Caco-2 (cell line): ENCODE measurements at regions not wholly inside any gene's neighbourhood (a gene's known extent, or its start where the extent isn't known, plus 50 kb on each side); places are given as distances from the start of the nearest gene placed in this dataset.

Experiments used
- BruUV-seq: library from RNA; stranded (reverse); fragments of 400-500 nt; replicated peaks from 2 replicates; lab custom pipeline; 2021; lab: Mats Ljungman, UMichigan
- CTCF ChIA-PET: fragments of 300-600 bp; sonication (Branson Sonifier 250); formaldehyde crosslinking; loops from one replicate; lab custom pipeline; 2022; ENCODE audit warnings: antibody characterized with exemption; lab: Charles Lee
- POLR2A ChIA-PET: fragments of 300-600 bp; sonication (Branson Sonifier 250); formaldehyde crosslinking; loops from one replicate; lab custom pipeline; 2022; ENCODE audit warnings: antibody characterized with exemption; lab: Charles Lee
- DNase-seq, 2 experiments: peaks; one replicate each; pipeline versions ENCODE4 v3.0.0 to v3.0.0-alpha.2; 2020 to 2022
- H3K27me3 ChIP-seq: replicated peaks from 2 replicates; pipeline ENCODE4 v1.6.0; 2011; ENCODE audit warnings: low read length; ENCODE audit not compliant: control insufficient read depth, insufficient read depth
- H3K36me3 ChIP-seq: 2 replicates; pipeline ENCODE4 v1.5.1; 2011; ENCODE audit warnings: low read length; ENCODE audit not compliant: control insufficient read depth, insufficient read depth
- H3K4me1 ChIP-seq: fragments of 250-450 bp; sonication (Bioruptor Pico); 2 replicates; pipeline ENCODE4 v1.5.1; 2020; ENCODE audit warnings: mild to moderate bottlenecking
- H3K4me3 ChIP-seq: 2 replicates; pipeline ENCODE4 v1.5.1; 2011; ENCODE audit warnings: low read depth, mild to moderate bottlenecking, control low read depth, low read length
- H3K9me3 ChIP-seq: fragments of 250-450 bp; sonication (Bioruptor Pico); 2 replicates; pipeline ENCODE4 v1.5.1; 2020; ENCODE audit warnings: mild to moderate bottlenecking, moderate library complexity
- H3K27ac Mint-ChIP-seq: one replicate; pipeline ENCODE4 v1.8.0; 2022; ENCODE audit warnings: mixed read lengths; ENCODE audit not compliant: unreplicated experiment
- H3K27me3 Mint-ChIP-seq: one replicate; pipeline ENCODE4 v1.8.0; 2022; ENCODE audit warnings: mixed read lengths; ENCODE audit not compliant: insufficient read depth, unreplicated experiment
- H3K36me3 Mint-ChIP-seq: one replicate; pipeline ENCODE4 v1.8.0; 2022; ENCODE audit warnings: mild to moderate bottlenecking, mixed read lengths; ENCODE audit not compliant: insufficient read depth, unreplicated experiment
- H3K4me1 Mint-ChIP-seq: one replicate; pipeline ENCODE4 v1.8.0; 2022; ENCODE audit warnings: low read depth, mixed read lengths; ENCODE audit not compliant: unreplicated experiment
- H3K4me3 Mint-ChIP-seq: one replicate; pipeline ENCODE4 v1.8.0; 2022; ENCODE audit warnings: mild to moderate bottlenecking, moderate library complexity, mixed read lengths; ENCODE audit not compliant: unreplicated experiment
- H3K9me3 Mint-ChIP-seq: one replicate; pipeline ENCODE4 v1.8.0; 2022; ENCODE audit warnings: mixed read lengths; ENCODE audit not compliant: unreplicated experiment
- intact Hi-C: fragments of 100-400 bp; cut with micrococcal nuclease; formaldehyde crosslinking; loops from one replicate; pipeline ENCODE4 v1.10.0; 2022; ENCODE audit not compliant: unreplicated experiment
- TF ChIP-seq, protein P1 (sequence below), 2 experiments: fragments of 200-600 bp in 1 of 2; IDR thresholded peaks; 1 replicate in 1 of 2; 2 replicates in 1 of 2; pipeline versions ENCODE4 v1.5.1 to v1.8.0; 2011 to 2022; ENCODE audit warnings: antibody characterized with exemption in 1 of 2, control low read depth in 1 of 2, inconsistent platforms in 1 of 2, low read depth in 1 of 2, low read length in 1 of 2, mild to moderate bottlenecking in 1 of 2, moderate library complexity in 1 of 2; ENCODE audit not compliant: insufficient read depth in 1 of 2, severe bottlenecking in 1 of 2, unreplicated experiment in 1 of 2

GRCh38 chr5:21680641-21681040 is 1172.5 kb downstream of the CDH12 start:
- BruUV-seq = no TSS peak
- Histone ChIP-seq H3K27me3 (no peaks in the 10 kb centered on the region), H3K36me3 (no peaks in the 10 kb centered on the region), H3K4me3 (no peak overlapping the region), H3K4me1 (peaks cover 7% of the 10 kb centered on the region), H3K9me3 (no peaks in the 10 kb centered on the region)
- H3K4me1 Mint-ChIP-seq = no peaks in the 10 kb centered on the region
- ChIA-PET POLR2A (no interaction called here), CTCF (no interaction called here)
- intact Hi-C loops = no loop called here
- no peaks in the 10 kb centered on the region for H3K27me3 Mint-ChIP-seq
- H3K9me3 Mint-ChIP-seq = no peaks in the 10 kb centered on the region
- no peak for DNase-seq
- H3K36me3 Mint-ChIP-seq = no peaks in the 10 kb centered on the region
- TF ChIP-seq, protein P1, sequence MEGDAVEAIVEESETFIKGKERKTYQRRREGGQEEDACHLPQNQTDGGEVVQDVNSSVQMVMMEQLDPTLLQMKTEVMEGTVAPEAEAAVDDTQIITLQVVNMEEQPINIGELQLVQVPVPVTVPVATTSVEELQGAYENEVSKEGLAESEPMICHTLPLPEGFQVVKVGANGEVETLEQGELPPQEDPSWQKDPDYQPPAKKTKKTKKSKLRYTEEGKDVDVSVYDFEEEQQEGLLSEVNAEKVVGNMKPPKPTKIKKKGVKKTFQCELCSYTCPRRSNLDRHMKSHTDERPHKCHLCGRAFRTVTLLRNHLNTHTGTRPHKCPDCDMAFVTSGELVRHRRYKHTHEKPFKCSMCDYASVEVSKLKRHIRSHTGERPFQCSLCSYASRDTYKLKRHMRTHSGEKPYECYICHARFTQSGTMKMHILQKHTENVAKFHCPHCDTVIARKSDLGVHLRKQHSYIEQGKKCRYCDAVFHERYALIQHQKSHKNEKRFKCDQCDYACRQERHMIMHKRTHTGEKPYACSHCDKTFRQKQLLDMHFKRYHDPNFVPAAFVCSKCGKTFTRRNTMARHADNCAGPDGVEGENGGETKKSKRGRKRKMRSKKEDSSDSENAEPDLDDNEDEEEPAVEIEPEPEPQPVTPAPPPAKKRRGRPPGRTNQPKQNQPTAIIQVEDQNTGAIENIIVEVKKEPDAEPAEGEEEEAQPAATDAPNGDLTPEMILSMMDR (IDR thresholded peaks at IDR 0.05; ENCODE audit: insufficient read depth in 1 of 2, low read depth in 1 of 2, low read length in 1 of 2, severe bottlenecking in 1 of 2, unreplicated experiment in 1 of 2) = no peak
- no peak overlapping the region for H3K27ac Mint-ChIP-seq
- no peak overlapping the region for H3K4me3 Mint-ChIP-seq

DNA sequence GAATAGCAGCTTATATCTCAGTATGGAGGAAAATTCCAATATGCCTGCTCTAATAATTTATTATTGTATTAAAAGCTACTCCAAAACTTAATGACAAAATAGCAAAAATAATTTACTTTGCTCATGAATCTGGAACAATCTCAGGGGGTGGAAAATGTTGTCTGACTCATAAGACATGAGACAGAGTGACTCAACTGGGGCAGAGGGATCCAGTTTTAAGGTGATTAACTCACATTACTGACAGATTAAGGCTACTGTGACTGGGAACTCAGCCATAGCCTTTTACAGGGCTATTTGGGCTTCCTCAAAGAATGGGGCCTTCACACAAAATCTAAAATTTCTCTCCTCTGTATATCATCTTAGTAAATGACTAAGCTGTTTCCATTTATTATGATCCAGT is 1172.9 kb downstream of the CDH12 start:
- intact Hi-C loops = no loop called here
- no peaks in the 10 kb centered on the region for H3K27me3 Mint-ChIP-seq
- no peaks in the 10 kb centered on the region for H3K4me1 Mint-ChIP-seq
- no peaks in the 10 kb centered on the region for H3K36me3 ChIP-seq
- no peaks in the 10 kb centered on the region for H3K9me3 ChIP-seq
- no peak for DNase-seq
- CTCF ChIA-PET = no interaction called here
- TF ChIP-seq, protein P1 (IDR thresholded peaks at IDR 0.05; ENCODE audit: insufficient read depth in 1 of 2, low read depth in 1 of 2, low read length in 1 of 2, severe bottlenecking in 1 of 2, unreplicated experiment in 1 of 2) = no peak
- H3K4me3 Mint-ChIP-seq = no peak overlapping the region
- no peaks in the 10 kb centered on the region for H3K9me3 Mint-ChIP-seq
- POLR2A ChIA-PET = no interaction called here
- BruUV-seq = no TSS peak
- no peaks in the 10 kb centered on the region for H3K36me3 Mint-ChIP-seq
- no peak overlapping the region for H3K27ac Mint-ChIP-seq
- peaks cover 7% of the 10 kb centered on the region for H3K4me1 ChIP-seq
- H3K27me3 ChIP-seq = no peaks in the 10 kb centered on the region
- no peak overlapping the region for H3K4me3 ChIP-seq

DNA sequence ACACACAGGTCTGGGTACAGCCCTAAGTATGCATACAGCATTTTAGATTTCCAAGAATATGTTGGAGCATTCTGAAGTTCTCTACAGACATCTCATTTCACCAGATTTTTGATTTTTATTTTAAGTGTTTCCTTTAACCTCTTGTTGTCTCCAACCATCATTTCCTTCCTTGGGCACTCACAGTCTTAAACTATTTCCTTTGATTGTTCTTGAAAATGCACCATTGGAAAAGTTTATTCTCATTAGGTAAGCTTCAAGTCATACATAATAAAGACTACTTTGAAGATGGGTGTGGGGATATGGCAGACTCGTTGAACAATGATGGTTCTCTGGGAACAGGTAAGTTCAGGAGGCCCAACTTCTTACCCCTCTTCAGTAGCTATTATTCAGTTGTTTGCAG is 1174.6 kb downstream of the CDH12 start:
- Histone ChIP-seq H3K36me3 (no peaks in the 10 kb centered on the region), H3K4me3 (no peak overlapping the region), H3K4me1 (no peaks in the 10 kb centered on the region), H3K9me3 (no peaks in the 10 kb centered on the region), H3K27me3 (no peaks in the 10 kb centered on the region)
- CTCF ChIA-PET = no interaction called here
- Mint-ChIP-seq H3K36me3 (no peaks in the 10 kb centered on the region), H3K4me3 (no peak overlapping the region), H3K9me3 (no peaks in the 10 kb centered on the region), H3K27ac (no peak overlapping the region), H3K27me3 (no peaks in the 10 kb centered on the region), H3K4me1 (no peaks in the 10 kb centered on the region)
- POLR2A ChIA-PET = no interaction called here
- no peak for DNase-seq
- intact Hi-C loops = no loop called here
- BruUV-seq = no TSS peak
- TF ChIP-seq, protein P1 (IDR thresholded peaks at IDR 0.05; ENCODE audit: insufficient read depth in 1 of 2, low read depth in 1 of 2, low read length in 1 of 2, severe bottlenecking in 1 of 2, unreplicated experiment in 1 of 2) = no peak
